GM21367 (cell line): ENCODE measurements at regions not wholly inside any gene's neighbourhood (a gene's known extent, or its start where the extent isn't known, plus 50 kb on each side); places are given as distances from the start of the nearest gene placed in this dataset.
"Not testable (repeated sequence)": the region's sequence is repeated elsewhere in the genome, so short reads cannot be mapped to it uniquely, and the experiment has no call there.

Experiments
- ATAC-seq: cut with Tn5 transposase; IDR thresholded peaks from one replicate; pipeline ENCODE4 v1.9.1; 2021; ENCODE audit not compliant: unreplicated experiment

GRCh38 chr4:86522349-86522748 is 71.8 kb upstream of the PTPN13 start:
- ATAC-seq: no peak

GRCh38 chr4:86523333-86523732 is 70.8 kb upstream of the PTPN13 start:
- ATAC-seq: no peak

GRCh38 chr4:86527713-86528112 is 66.4 kb upstream of the PTPN13 start:
- not testable (repeated sequence) for ATAC-seq

- no peak for ATAC-seq
Measured at GRCh38 chr4:86529436-86529835, 64.7 kb upstream of the PTPN13 start.

GRCh38 chr4:86530183-86530582 is 63.9 kb upstream of the PTPN13 start:
- no peak for ATAC-seq

- ATAC-seq: no peak
Measured at GRCh38 chr4:86531440-86531839, 62.7 kb upstream of the PTPN13 start.

GRCh38 chr4:86532851-86533250 is 61.3 kb upstream of the PTPN13 start:
- ATAC-seq: no peak

- ATAC-seq: no peak
Measured at GRCh38 chr4:86536151-86536550, 58.0 kb upstream of the PTPN13 start.

GRCh38 chr4:86542319-86543027 is 51.6 kb upstream of the PTPN13 start:
- ATAC-seq: no peak

- no peak for ATAC-seq
Measured at GRCh38 chr4:86543080-86543479, 51.0 kb upstream of the PTPN13 start.

- ATAC-seq: no peak
Measured at GRCh38 chr4:86543560-86544309, 50.4 kb upstream of the PTPN13 start.

- ATAC-seq: peak; percentile 84
Measured at GRCh38 chr4:86544310-86544966, 49.7 kb upstream of the PTPN13 start.
